ENCODE measurements at regions not wholly inside any gene's neighbourhood (a gene's known extent, or its start where the extent isn't known, plus 50 kb on each side); places are given as distances from the start of the nearest gene placed in this dataset.
"Not testable (repeated sequence)": the region's sequence is repeated elsewhere in the genome, so short reads cannot be mapped to it uniquely, and the experiment has no call there.

- WGBS (ENCODE audit: insufficient coverage): no CpG with 5 or more reads among the region's 1 CpG
- no peaks in the 10 kb centered on the region for H3K36me3 Mint-ChIP-seq
- Histone ChIP-seq H3K79me2 (ENCODE audit: insufficient read depth, low read length) (no peaks in the 10 kb centered on the region), H3K9me3 (replicated peaks in 1 of 2; ENCODE audit: control insufficient read depth in 1 of 2, insufficient read depth in 1 of 2, low read length in 2 of 2) (peaks cover 1 to 3% of the 10 kb centered on the region in 2 donors), H3K9ac (ENCODE audit: insufficient read depth, low read length, poor library complexity, severe bottlenecking) (no peak overlapping the region), H3K27me3 (ENCODE audit: control insufficient read depth in 2 of 2, insufficient read depth in 2 of 2, low read length in 2 of 2) (no peaks in the 10 kb centered on the region), H3K4me2 (replicated peaks; ENCODE audit: extremely low read depth, low read length, poor library complexity, severe bottlenecking) (no peak overlapping the region), H2AFZ (ENCODE audit: insufficient read depth, low read depth, low read length, poor library complexity, severe bottlenecking) (no peak overlapping the region), H3K4me3 (replicated peaks in 1 of 3; ENCODE audit: low read depth in 2 of 3, low read length in 3 of 3) (no peak overlapping the region), H3K27ac (ENCODE audit: low read depth in 1 of 2, low read length in 2 of 2) (no peak overlapping the region), H3K4me1 (ENCODE audit: control insufficient read depth in 1 of 2, insufficient read depth in 2 of 2, low read length in 2 of 2) (no peaks in the 10 kb centered on the region), H4K20me1 (ENCODE audit: insufficient read depth, low read length) (no peaks in the 10 kb centered on the region), H3K36me3 (replicated peaks in 1 of 2; ENCODE audit: control insufficient read depth in 1 of 2, insufficient read depth in 2 of 2, low read length in 2 of 2) (no peaks in the 10 kb centered on the region)
- H3K4me1 Mint-ChIP-seq: no peaks in the 10 kb centered on the region
- peaks cover 0 to 4% (median 3%) of the 10 kb centered on the region in 7 donors for H3K9me3 Mint-ChIP-seq
- intact Hi-C loops (cut with micrococcal nuclease): no loop called here
- DNase-seq: no peak
- H3K27ac Mint-ChIP-seq: no peak overlapping the region
- H3K4me3 Mint-ChIP-seq: no peak overlapping the region
- TF ChIP-seq CTCF (IDR thresholded peaks at IDR 0.05): no peak
- peaks cover 0 to 2% (median 0%) of the 10 kb centered on the region in 3 donors for H3K27me3 Mint-ChIP-seq (ENCODE audit: low read depth in 3 of 3)
Observed at GRCh38 chr4:124932447-124932846, 219.9 kb upstream of the ANKRD50 start.

- Histone ChIP-seq H3K9ac (ENCODE audit: insufficient read depth, low read length, poor library complexity, severe bottlenecking) (no peak overlapping the region), H4K20me1 (ENCODE audit: insufficient read depth, low read length) (no peaks in the 10 kb centered on the region), H3K4me3 (replicated peaks in 1 of 3; ENCODE audit: low read depth in 2 of 3, low read length in 3 of 3) (no peak overlapping the region), H2AFZ (ENCODE audit: insufficient read depth, low read depth, low read length, poor library complexity, severe bottlenecking) (no peak overlapping the region), H3K4me2 (replicated peaks; ENCODE audit: extremely low read depth, low read length, poor library complexity, severe bottlenecking) (no peak overlapping the region), H3K79me2 (ENCODE audit: insufficient read depth, low read length) (no peaks in the 10 kb centered on the region), H3K27me3 (ENCODE audit: control insufficient read depth in 2 of 2, insufficient read depth in 2 of 2, low read length in 2 of 2) (no peaks in the 10 kb centered on the region), H3K27ac (ENCODE audit: low read depth in 1 of 2, low read length in 2 of 2) (no peak overlapping the region), H3K4me1 (ENCODE audit: control insufficient read depth in 1 of 2, insufficient read depth in 2 of 2, low read length in 2 of 2) (no peaks in the 10 kb centered on the region), H3K36me3 (replicated peaks in 1 of 2; ENCODE audit: control insufficient read depth in 1 of 2, insufficient read depth in 2 of 2, low read length in 2 of 2) (no peaks in the 10 kb centered on the region), H3K9me3 (replicated peaks in 1 of 2; ENCODE audit: control insufficient read depth in 1 of 2, insufficient read depth in 1 of 2, low read length in 2 of 2) (peaks cover 9 to 11% of the 10 kb centered on the region in 2 donors)
- H3K27me3 Mint-ChIP-seq (ENCODE audit: low read depth in 3 of 3): no peaks in the 10 kb centered on the region
- no peak for DNase-seq
- no peak overlapping the region for H3K27ac Mint-ChIP-seq
- intact Hi-C loops (cut with micrococcal nuclease): no loop called here
- no peaks in the 10 kb centered on the region for H3K36me3 Mint-ChIP-seq
- no peaks in the 10 kb centered on the region for H3K4me1 Mint-ChIP-seq
- no CpG with 5 or more reads among the region's 1 CpG for WGBS (ENCODE audit: insufficient coverage)
- no peak for TF ChIP-seq CTCF (IDR thresholded peaks at IDR 0.05)
- H3K9me3 Mint-ChIP-seq: peaks cover 0 to 11% (median 4%) of the 10 kb centered on the region in 7 donors
- H3K4me3 Mint-ChIP-seq: no peak overlapping the region
Observed at GRCh38 chr4:124931050-124931449, 218.5 kb upstream of the ANKRD50 start.

- 87% methylated on average over 11 of the region's 12 CpGs for WGBS (ENCODE audit: insufficient coverage)
- intact Hi-C loops (cut with micrococcal nuclease): not testable (repeated sequence)
Observed at GRCh38 chr4:124922748-124923147, 210.2 kb upstream of the ANKRD50 start.

More at GRCh38 chr4:124922748-124923147, 210.2 kb upstream of the ANKRD50 start:
- H3K4me1 Mint-ChIP-seq; H3K36me3 ChIP-seq (replicated peaks in 1 of 2; ENCODE audit: control insufficient read depth in 1 of 2, insufficient read depth in 2 of 2, low read length in 2 of 2); H3K4me1 ChIP-seq (ENCODE audit: control insufficient read depth in 1 of 2, insufficient read depth in 2 of 2, low read length in 2 of 2); H3K79me2 ChIP-seq (ENCODE audit: insufficient read depth, low read length); H3K4me2 ChIP-seq (replicated peaks; ENCODE audit: extremely low read depth, low read length, poor library complexity, severe bottlenecking); H3K9ac ChIP-seq (ENCODE audit: insufficient read depth, low read length, poor library complexity, severe bottlenecking); H3K4me3 Mint-ChIP-seq; H4K20me1 ChIP-seq (ENCODE audit: insufficient read depth, low read length); H3K27ac Mint-ChIP-seq; H3K36me3 Mint-ChIP-seq; H3K27me3 Mint-ChIP-seq (ENCODE audit: low read depth in 3 of 3); H3K27me3 ChIP-seq (ENCODE audit: control insufficient read depth in 2 of 2, insufficient read depth in 2 of 2, low read length in 2 of 2); H3K4me3 ChIP-seq (replicated peaks in 1 of 3; ENCODE audit: low read depth in 2 of 3, low read length in 3 of 3); H2AFZ ChIP-seq (ENCODE audit: insufficient read depth, low read depth, low read length, poor library complexity, severe bottlenecking); DNase-seq; H3K27ac ChIP-seq (ENCODE audit: low read depth in 1 of 2, low read length in 2 of 2): not testable (repeated sequence)
- peaks cover 9 to 11% of the 10 kb centered on the region in 2 donors for H3K9me3 ChIP-seq (replicated peaks in 1 of 2; ENCODE audit: control insufficient read depth in 1 of 2, insufficient read depth in 1 of 2, low read length in 2 of 2)
- H3K9me3 Mint-ChIP-seq: peaks cover 0 to 20% (median 6%) of the 10 kb centered on the region in 7 donors
